GM18909 (cell line): ENCODE measurements at regions not wholly inside any gene's neighbourhood (a gene's known extent, or its start where the extent isn't known, plus 50 kb on each side); places are given as distances from the start of the nearest gene placed in this dataset.
"Not testable (repeated sequence)": the region's sequence is repeated elsewhere in the genome, so short reads cannot be mapped to it uniquely, and the experiment has no call there.

Experiments used
- ATAC-seq: cut with Tn5 transposase; IDR thresholded peaks from one replicate; pipeline ENCODE4 v1.9.1; 2021; ENCODE audit warnings: mild to moderate bottlenecking; ENCODE audit not compliant: unreplicated experiment, poor library complexity

- ATAC-seq, result not testable (repeated sequence)
Observed at GRCh38 chr2:87680691-87681090, 67.2 kb upstream of the PLGLB2 start.

DNA sequence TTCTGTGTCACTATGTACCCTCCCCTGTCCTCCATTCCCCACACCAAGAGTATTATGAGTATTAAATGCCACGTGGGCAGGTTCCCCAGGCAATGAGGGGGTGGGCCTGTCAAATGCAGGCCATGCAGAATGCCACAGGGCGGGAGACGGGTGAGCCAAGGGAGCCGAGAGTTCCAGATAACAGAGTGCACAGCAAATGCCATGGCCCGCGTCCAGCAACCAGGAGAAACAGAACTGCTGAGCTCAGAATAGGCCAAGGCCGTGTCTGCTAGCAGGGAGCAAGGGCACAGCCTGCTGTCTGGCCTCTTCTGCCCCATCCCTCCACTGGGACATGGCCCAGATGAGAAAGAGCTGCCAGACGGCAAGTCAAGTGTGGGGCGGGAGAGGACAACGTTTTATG, 64.4 kb upstream of the PLGLB2 start:
- ATAC-seq, result not testable (repeated sequence)

GRCh38 chr2:87683961-87684360, 63.9 kb upstream of the PLGLB2 start:
- ATAC-seq, result not testable (repeated sequence)

GRCh38 chr2:87685558-87685957, 62.3 kb upstream of the PLGLB2 start:
- not testable (repeated sequence) for ATAC-seq

DNA sequence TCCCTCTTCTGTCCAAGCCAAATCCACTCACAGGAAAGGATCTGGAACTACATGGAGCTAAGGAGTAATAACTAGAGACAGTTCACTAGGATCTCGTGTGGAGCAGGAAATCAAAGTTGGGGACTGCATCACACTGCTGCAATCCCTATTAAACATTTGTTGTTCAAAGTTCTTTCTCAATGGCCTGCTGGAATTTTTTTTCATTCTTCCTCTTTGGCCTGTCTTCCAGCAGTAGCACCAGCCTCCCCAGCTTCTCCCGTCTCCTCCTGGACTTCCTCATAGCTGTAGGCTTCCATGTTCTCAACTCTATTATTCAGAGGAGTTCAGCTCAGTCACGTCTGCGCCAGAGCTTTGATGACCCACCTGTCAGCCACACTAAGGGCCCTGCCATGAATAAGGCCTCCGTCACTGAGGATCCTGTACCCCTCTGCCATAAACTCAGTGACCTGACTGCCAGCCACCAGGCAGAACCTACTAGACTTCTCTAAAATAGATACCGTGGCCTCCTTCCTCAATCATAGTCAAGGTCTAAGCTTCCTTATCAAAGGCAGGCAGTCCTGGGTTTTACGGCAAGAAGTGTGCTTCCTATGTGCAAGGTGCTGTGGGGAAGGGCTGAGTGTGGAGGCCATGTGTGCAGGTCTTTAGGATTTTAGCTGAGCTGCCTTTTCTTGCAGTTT, 60.9 kb upstream of the PLGLB2 start:
- not testable (repeated sequence) for ATAC-seq

DNA sequence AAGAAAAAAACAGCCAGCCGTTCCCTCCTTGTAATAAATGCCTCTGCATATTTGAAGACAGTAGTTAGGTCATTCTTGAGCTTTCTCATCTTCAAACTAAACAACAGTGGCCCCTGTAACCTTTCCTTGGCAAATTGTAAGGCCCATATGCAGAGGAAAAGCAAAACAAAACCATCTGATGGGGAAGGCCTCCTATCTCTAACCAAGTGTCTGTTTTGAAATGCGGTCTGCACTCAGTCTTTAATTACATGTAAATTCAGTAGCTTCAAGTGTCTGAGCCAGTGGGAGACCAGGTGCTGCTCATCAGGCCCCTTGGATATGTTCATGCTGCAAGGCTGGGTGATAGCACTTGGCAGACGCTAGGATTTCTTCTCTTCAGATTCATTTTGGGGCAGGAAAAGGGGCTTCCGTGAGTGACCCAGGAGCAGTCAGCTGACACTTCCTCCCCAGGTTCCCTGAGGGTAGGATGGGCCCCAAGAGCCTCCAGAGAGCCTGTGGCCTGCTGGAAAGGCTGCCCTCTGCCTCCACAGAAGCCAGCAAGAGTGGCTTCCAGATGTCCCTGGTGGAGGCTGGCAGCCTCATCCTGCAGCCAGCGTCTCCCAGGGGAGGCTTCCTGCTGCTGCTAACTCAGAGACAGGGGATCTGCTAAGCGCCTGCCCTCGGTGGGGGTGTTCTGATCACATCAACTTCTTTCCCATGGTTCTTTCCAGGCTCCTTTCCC, 60.2 kb upstream of the PLGLB2 start:
- not testable (repeated sequence) for ATAC-seq

GRCh38 chr2:87691899-87692592, 55.8 kb upstream of the PLGLB2 start:
- ATAC-seq, result not testable (repeated sequence)

GRCh38 chr2:87692914-87693313, 55.0 kb upstream of the PLGLB2 start:
- not testable (repeated sequence) for ATAC-seq

DNA sequence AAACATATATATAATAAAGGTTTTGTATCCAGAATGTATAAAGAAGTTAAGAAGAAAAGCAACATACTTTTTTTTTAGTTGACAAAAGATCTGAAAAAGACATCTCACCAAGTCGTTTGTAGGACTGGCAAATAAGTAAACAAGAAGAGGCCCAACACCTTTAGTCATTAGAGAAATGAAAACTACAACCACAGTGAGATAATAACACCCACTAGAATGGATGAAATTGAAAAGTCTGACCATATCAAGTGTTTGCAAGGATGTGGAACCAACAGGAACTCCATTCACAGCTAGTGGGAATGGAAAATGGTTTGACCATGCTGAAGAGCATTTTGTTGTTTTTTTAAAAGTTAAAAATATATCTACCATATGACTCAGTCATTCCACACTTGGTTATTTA, 54.0 kb upstream of the PLGLB2 start:
- ATAC-seq, result not testable (repeated sequence)

- ATAC-seq, result not testable (repeated sequence)
Observed at GRCh38 chr2:87695596-87696323, 52.1 kb upstream of the PLGLB2 start.
